OCI-LY7 (cell line): ENCODE measurements at regions not wholly inside any gene's neighbourhood (a gene's known extent, or its start where the extent isn't known, plus 50 kb on each side); places are given as distances from the start of the nearest gene placed in this dataset.

Experiments
- BruUV-seq: library from RNA; stranded (reverse); fragments of 400-500 nt; replicated peaks from 2 replicates; lab custom pipeline; 2021; lab: Mats Ljungman, UMichigan
- CTCF ChIA-PET: fragments of 300-600 bp; sonication (Branson Sonifier 250); formaldehyde crosslinking; loops from one replicate; lab custom pipeline; 2022; ENCODE audit warnings: antibody characterized with exemption; ENCODE audit not compliant: unreplicated experiment; lab: Charles Lee
- POLR2A ChIA-PET: fragments of 300-600 bp; sonication (Branson Sonifier 250); formaldehyde crosslinking; loops from one replicate; lab custom pipeline; 2022; ENCODE audit warnings: antibody characterized with exemption; lab: Charles Lee
- DNase-seq: peaks from one replicate; pipeline ENCODE4 v3.0.0-alpha.2; 2015; ENCODE audit warnings: low spot score
- H2AFZ ChIP-seq: fragments of 200-600 bp; sonication (generic), shearing (Covaris generic); 2 replicates; pipeline ENCODE4 v1.6.1; 2014; ENCODE audit warnings: mild to moderate bottlenecking, antibody characterized with exemption, low read length, moderate library complexity
- H3K27ac ChIP-seq: fragments of 200-600 bp; sonication (generic); 2 replicates; pipeline ENCODE4 v1.5.1; 2014; ENCODE audit warnings: mixed run types, low read depth, mild to moderate bottlenecking, moderate library complexity, low read length, inconsistent platforms; ENCODE audit not compliant: poor library complexity, severe bottlenecking
- H3K36me3 ChIP-seq: fragments of 200-600 bp; sonication (generic); 2 replicates; pipeline ENCODE4 v1.6.1; 2014; ENCODE audit warnings: mild to moderate bottlenecking, antibody characterized with exemption, low read length, moderate library complexity, mixed read lengths; ENCODE audit not compliant: insufficient read depth
- H3K4me1 ChIP-seq: fragments of 200-600 bp; sonication (generic); 2 replicates; pipeline ENCODE4 v1.5.1; 2014; ENCODE audit warnings: mild to moderate bottlenecking, low read length; ENCODE audit not compliant: insufficient read depth, poor library complexity, severe bottlenecking
- H3K4me2 ChIP-seq: fragments of 200-600 bp; sonication (generic); 2 replicates; pipeline ENCODE4 v1.6.1; 2014; ENCODE audit warnings: mild to moderate bottlenecking, low read length
- H3K4me3 ChIP-seq: fragments of 200-600 bp; sonication (generic); 2 replicates; pipeline ENCODE4 v1.5.1; 2014; ENCODE audit warnings: mild to moderate bottlenecking, low read depth, low read length; ENCODE audit not compliant: poor library complexity, severe bottlenecking
- H3K79me2 ChIP-seq: fragments of 200-600 bp; sonication (generic); 2 replicates; pipeline ENCODE4 v1.6.1; 2016; ENCODE audit warnings: low read depth, mild to moderate bottlenecking, low read length, moderate library complexity, mixed read lengths; ENCODE audit not compliant: insufficient read depth
- H3K9me2 ChIP-seq: fragments of 200-600 bp; sonication (generic); 2 replicates; pipeline ENCODE4 v1.6.1; 2016; ENCODE audit warnings: mild to moderate bottlenecking, low read length, mixed read lengths; ENCODE audit not compliant: insufficient read depth
- H3K9me3 ChIP-seq: fragments of 200-600 bp; sonication (generic); 2 replicates; pipeline ENCODE4 v1.6.1; 2014; ENCODE audit warnings: mild to moderate bottlenecking, mixed run types, low read length, mixed read lengths
- H4K20me1 ChIP-seq: fragments of 200-600 bp; sonication (generic); 2 replicates; pipeline ENCODE4 v1.6.1; 2014; ENCODE audit warnings: mild to moderate bottlenecking, antibody characterized with exemption, low read length, moderate library complexity, mixed read lengths; ENCODE audit not compliant: insufficient read depth
- CTCF ChIP-seq: fragments of 200-600 bp; sonication (generic); conservative IDR thresholded peaks from 2 replicates; pipeline ENCODE4 v1.5.1; 2014; ENCODE audit warnings: mild to moderate bottlenecking, antibody characterized with exemption, low read length, moderate library complexity, mixed read lengths
- EZH2phosphoT487 ChIP-seq: fragments of 200-600 bp; sonication (generic); IDR thresholded peaks from 2 replicates; pipeline ENCODE4 v1.6.1; 2018; ENCODE audit warnings: low read depth, borderline replicate concordance, mild to moderate bottlenecking, mixed run types, antibody characterized with exemption, low read length, moderate library complexity, mixed read lengths
- intact Hi-C: fragments of 100-400 bp; cut with micrococcal nuclease; formaldehyde crosslinking; loops from one replicate; pipeline ENCODE4 v1.10.0; 2022; ENCODE audit not compliant: unreplicated experiment

DNA sequence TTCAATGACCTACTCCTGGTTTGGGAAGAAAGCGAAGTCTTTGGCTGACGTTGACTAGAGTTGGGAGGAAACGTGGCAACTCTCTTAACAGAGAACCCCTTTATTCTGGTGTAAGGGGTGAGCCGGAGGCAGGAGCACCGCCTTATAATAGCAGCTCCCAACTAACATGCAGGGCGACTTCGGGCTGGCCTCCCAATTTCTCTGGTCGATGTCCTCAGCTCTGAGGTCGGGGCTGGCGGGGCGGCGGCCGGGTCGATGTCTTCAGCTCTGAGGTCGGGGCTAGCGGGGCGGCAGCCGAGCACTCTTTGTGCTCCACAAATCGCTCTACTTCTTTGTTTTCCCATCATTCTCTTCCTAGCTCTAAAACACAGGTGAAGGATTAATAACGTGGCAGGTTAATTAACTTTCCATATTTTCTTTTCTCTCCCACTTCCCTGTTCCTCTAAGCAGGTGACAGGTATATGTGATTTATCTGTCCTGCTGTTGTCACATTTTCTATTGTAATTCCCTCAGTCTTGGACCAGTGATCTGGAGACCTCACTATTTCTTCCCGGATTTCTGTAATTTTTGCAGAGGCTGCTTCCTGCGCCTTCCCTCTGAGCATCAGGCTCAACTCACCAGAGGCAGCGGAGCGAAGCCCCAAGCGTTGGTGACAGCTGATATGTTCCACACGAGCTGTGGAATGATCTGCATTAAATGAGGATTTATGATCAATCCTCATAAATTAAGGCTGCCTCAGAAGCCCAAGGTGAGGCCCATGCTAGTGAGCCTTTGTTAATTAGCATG is 64.3 kb downstream of the ACKR3 start:
- H3K4me1 ChIP-seq: no peaks in the 10 kb centered on the region
- H3K36me3 ChIP-seq: no peaks in the 10 kb centered on the region
- TF ChIP-seq CTCF (no peak), EZH2phosphoT487 (no peak)
- no peaks in the 10 kb centered on the region for H3K79me2 ChIP-seq
- no peak overlapping the region for H3K27ac ChIP-seq
- H2AFZ ChIP-seq: no peak overlapping the region
- H3K9me2 ChIP-seq: no peaks in the 10 kb centered on the region
- no peak overlapping the region for H3K4me3 ChIP-seq
- ChIA-PET CTCF (no interaction called here), POLR2A (no interaction called here)
- no peaks in the 10 kb centered on the region for H4K20me1 ChIP-seq
- no TSS peak for BruUV-seq
- intact Hi-C loops: no loop called here
- H3K9me3 ChIP-seq: no peaks in the 10 kb centered on the region
- no peak overlapping the region for H3K4me2 ChIP-seq
- DNase-seq: no peak

DNA sequence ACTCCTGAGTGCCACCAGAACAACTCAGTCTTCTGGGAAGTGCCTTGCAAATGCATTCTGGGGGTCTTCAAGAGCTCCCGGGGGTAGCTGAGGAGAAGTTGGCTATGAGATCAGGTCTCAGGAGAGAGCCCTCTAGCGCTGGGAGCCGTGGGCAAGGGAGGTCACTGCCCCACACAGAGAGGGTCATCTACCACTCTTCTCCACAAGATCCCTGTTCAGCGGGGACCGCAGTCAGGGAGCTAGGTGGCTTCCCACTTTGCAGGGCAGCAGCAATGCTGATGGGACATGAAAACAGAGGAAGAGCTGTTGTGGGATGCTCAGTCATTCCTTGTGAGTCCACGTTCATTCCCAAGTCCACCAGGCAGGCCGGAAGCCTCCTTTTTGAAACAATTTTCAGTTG is 66.6 kb downstream of the ACKR3 start:
- ChIA-PET CTCF (no interaction called here), POLR2A (interaction anchor here (0.6 kb wide), 1 partner anchor 340 kb away, joined by 4 read pairs; no protein-coding TSS in a partner anchor)
- Histone ChIP-seq H3K4me3 (no peak overlapping the region), H4K20me1 (no peaks in the 10 kb centered on the region), H2AFZ (no peak overlapping the region), H3K27ac (no peak overlapping the region), H3K9me3 (no peaks in the 10 kb centered on the region), H3K36me3 (no peaks in the 10 kb centered on the region), H3K4me2 (no peak overlapping the region), H3K9me2 (no peaks in the 10 kb centered on the region), H3K79me2 (no peaks in the 10 kb centered on the region), H3K4me1 (no peaks in the 10 kb centered on the region)
- DNase-seq: no peak
- intact Hi-C loops: no loop called here
- no TSS peak for BruUV-seq
- TF ChIP-seq EZH2phosphoT487 (no peak), CTCF (no peak)
